Body of pancreas (tissue), 4 donors: ENCODE measurements at regions not wholly inside any gene's neighbourhood (a gene's known extent, or its start where the extent isn't known, plus 50 kb on each side); places are given as distances from the start of the nearest gene placed in this dataset.

Experiments
- ATAC-seq: fragments of 150-250 bp; one replicate; pipeline ENCODE4 v1.9.1; 2016
- DNase-seq, 4 donors: peaks; one replicate each; pipeline ENCODE4 v3.0.0-alpha.2; 2019
- H3K27ac ChIP-seq, 4 donors: fragments of 200-600 bp; sonication (generic); 1 replicate in 3 of 4; 2 replicates in 1 of 4; pipeline versions ENCODE4 v1.5.1 to v1.6.1; 2016 to 2019; ENCODE audit warnings: mild to moderate bottlenecking in 1 of 4, mixed read lengths in 1 of 4, moderate library complexity in 1 of 4
- H3K27me3 ChIP-seq, 2 donors: fragments of 200-600 bp; sonication (generic); one replicate each; pipeline ENCODE4 v1.6.0; 2016; ENCODE audit warnings: mild to moderate bottlenecking in 1 of 2
- H3K36me3 ChIP-seq, 2 donors: fragments of 200-600 bp; sonication (generic); replicated peaks in 1 of 2; 2 replicates each; pipeline ENCODE4 v1.5.1; 2016; ENCODE audit warnings: low read depth in 2 of 2; ENCODE audit not compliant: insufficient read depth in 1 of 2
- H3K4me1 ChIP-seq: fragments of 200-600 bp; sonication (generic); one replicate; pipeline ENCODE4 v1.6.0; 2016
- H3K4me3 ChIP-seq, 2 donors: fragments of 200-600 bp; sonication (generic); 1 replicate in 1 of 2; 2 replicates in 1 of 2; pipeline ENCODE4 v1.5.1; 2016 to 2019
- H3K9me3 ChIP-seq, 3 donors: fragments of 200-600 bp; sonication (generic); 1 replicate in 2 of 3; 2 replicates in 1 of 3; pipeline ENCODE4 v1.5.1; 2016
- POLR2A ChIP-seq, 3 donors: fragments of 450-650 bp; IDR thresholded peaks; one replicate each; pipeline ENCODE4 v1.6.1; 2016; ENCODE audit warnings: antibody characterized with exemption in 3 of 3, mild to moderate bottlenecking in 2 of 3
- WGBS, 2 donors: methylation state at CpG; one replicate each; pipeline ENCODE4 v1.1.5; 2017; 5-methylcytosine and 5-hydroxymethylcytosine counted together
- intact Hi-C: fragments of 100-400 bp; cut with DNase I; formaldehyde crosslinking; loops from one replicate; pipeline ENCODE4 v1.15.1; 2023
- TF ChIP-seq, protein P1 (sequence below), 7 experiments: fragments of 450-650 bp in 4 of 7; fragments of 200-600 bp in 3 of 7; sonication (generic) in 3 of 7; IDR thresholded peaks; one replicate each; pipeline ENCODE4 v1.5.1; 2016 to 2019; ENCODE audit warnings: antibody characterized with exemption in 7 of 7

DNA sequence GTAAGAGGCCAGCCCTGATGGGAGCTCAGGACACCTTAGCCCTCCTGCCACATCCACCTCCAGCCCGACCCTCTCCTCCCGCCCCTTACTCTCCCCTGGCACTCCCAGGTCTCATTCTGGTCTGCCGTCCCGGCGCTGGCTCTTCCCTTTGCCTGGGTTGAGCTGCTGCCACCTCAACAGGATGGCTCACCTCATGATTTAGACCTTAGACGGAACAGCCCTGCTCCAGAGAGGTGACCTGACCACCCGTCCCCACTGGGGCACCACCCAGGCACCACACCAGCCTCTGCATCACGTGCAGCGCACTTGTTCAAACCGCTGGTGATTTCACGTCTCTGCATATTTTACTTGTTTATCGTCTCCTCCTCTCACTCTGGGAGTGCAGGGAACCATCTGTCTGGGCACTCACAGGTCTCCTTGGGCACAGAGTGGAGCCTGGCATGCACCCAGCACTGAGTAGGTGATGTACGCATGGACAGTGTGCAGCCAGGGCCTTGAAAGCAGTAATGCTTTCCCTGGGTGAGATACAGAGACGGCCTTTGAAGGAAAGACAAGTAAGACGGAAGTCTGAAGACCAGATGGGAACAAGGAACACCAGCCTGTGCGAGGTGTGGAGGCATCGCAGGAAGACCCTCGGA is 183.1 kb downstream of the KATNAL1 start:
- TF ChIP-seq, protein P1, sequence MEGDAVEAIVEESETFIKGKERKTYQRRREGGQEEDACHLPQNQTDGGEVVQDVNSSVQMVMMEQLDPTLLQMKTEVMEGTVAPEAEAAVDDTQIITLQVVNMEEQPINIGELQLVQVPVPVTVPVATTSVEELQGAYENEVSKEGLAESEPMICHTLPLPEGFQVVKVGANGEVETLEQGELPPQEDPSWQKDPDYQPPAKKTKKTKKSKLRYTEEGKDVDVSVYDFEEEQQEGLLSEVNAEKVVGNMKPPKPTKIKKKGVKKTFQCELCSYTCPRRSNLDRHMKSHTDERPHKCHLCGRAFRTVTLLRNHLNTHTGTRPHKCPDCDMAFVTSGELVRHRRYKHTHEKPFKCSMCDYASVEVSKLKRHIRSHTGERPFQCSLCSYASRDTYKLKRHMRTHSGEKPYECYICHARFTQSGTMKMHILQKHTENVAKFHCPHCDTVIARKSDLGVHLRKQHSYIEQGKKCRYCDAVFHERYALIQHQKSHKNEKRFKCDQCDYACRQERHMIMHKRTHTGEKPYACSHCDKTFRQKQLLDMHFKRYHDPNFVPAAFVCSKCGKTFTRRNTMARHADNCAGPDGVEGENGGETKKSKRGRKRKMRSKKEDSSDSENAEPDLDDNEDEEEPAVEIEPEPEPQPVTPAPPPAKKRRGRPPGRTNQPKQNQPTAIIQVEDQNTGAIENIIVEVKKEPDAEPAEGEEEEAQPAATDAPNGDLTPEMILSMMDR (IDR thresholded peaks at IDR 0.05): no peak
- no peak for TF ChIP-seq POLR2A (IDR thresholded peaks at IDR 0.05)
- H3K27ac ChIP-seq: no peak overlapping the region
- H3K27me3 ChIP-seq: no peaks in the 10 kb centered on the region
- DNase-seq (no peak), ATAC-seq (peak; percentile 27)
- no peak overlapping the region for H3K4me3 ChIP-seq
- WGBS, 2 donors: 84 to 88% methylated on average over 18 of the region's 18 CpGs
- H3K9me3 ChIP-seq: no peaks in the 10 kb centered on the region
- intact Hi-C loops: no loop called here
- H3K4me1 ChIP-seq: peaks cover 5% of the 10 kb centered on the region
- H3K36me3 ChIP-seq: no peaks in the 10 kb centered on the region

DNA sequence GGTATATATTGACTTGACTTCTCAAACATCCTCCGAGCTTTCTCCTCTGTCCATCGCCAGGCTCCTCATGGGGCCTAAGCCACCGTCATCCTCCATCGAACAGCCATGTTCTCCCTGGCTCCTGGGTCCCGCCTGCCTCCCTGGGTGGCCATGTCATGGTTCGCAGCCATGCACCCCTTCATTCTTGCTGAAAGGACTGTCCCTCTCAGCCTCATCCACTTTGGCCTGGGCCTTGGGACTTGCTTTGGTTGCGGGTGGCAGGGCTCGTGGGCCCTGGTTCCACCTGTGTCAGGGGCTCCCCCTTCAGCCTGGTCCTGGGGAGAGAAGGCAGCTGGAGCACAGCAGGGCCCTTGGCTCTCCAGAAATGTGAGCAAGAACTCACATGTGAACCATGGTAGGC is 183.8 kb downstream of the KATNAL1 start:
- intact Hi-C loops: no loop called here
- Histone ChIP-seq H3K27ac (no peak overlapping the region), H3K36me3 (no peaks in the 10 kb centered on the region), H3K4me1 (peaks cover 6% of the 10 kb centered on the region), H3K27me3 (no peaks in the 10 kb centered on the region), H3K9me3 (no peaks in the 10 kb centered on the region), H3K4me3 (no peak overlapping the region)
- ATAC-seq (no peak), DNase-seq (no peak)
- TF ChIP-seq POLR2A (IDR thresholded peaks at IDR 0.05): no peak
- TF ChIP-seq, protein P1 (IDR thresholded peaks at IDR 0.05): no peak
- 94 to 99% methylated on average over 6 to 8 of the region's 8 CpGs for WGBS, 2 donors

DNA sequence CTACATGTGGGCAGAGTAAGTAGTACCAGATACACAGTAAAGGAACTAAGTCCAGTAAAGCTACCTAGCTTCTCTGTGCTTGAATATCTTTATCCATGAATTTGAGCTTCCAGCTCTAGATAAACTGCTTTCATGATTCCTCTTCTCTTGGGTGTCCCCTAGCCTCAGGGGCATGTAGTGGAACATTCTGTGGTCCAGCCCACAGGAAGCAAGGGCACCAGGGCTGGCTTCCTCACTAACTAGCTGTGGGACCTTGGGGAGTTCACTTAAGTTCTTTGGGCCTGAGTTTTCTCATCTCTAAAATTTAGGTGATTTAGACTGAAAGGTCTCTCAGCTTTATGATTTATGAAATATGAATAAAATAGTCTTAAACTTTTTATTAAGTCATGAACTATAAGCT is 185.7 kb downstream of the KATNAL1 start:
- H3K4me3 ChIP-seq: no peak overlapping the region
- no peaks in the 10 kb centered on the region for H3K27me3 ChIP-seq
- DNase-seq (no peak), ATAC-seq (no peak)
- H3K36me3 ChIP-seq: no peaks in the 10 kb centered on the region
- no peaks in the 10 kb centered on the region for H3K9me3 ChIP-seq
- intact Hi-C loops: no loop called here
- H3K27ac ChIP-seq: no peak overlapping the region
- H3K4me1 ChIP-seq: peaks cover 6% of the 10 kb centered on the region
- TF ChIP-seq POLR2A (IDR thresholded peaks at IDR 0.05): no peak
- TF ChIP-seq, protein P1 (IDR thresholded peaks at IDR 0.05): no peak

DNA sequence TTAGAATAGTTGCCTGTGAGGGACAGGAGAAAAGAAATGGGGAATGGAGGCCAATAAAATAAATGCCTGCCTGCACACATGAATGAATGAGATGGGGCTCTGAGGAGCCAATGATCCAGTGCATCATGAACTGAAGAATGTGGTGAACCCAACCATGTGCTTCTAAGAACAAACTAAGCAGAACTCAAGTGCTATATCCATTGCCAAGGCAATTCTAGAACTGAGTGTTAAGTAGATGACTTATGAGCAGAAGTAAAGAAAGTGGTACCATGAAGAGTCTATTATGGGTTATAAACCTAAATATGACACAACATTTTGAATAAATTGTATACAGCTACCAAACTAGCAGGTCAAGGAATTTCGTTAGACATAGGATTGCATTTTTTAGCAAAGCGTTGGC is 186.1 kb downstream of the KATNAL1 start:
- Histone ChIP-seq H3K9me3 (no peaks in the 10 kb centered on the region), H3K4me3 (no peak overlapping the region), H3K36me3 (no peaks in the 10 kb centered on the region), H3K27me3 (no peaks in the 10 kb centered on the region), H3K4me1 (peaks cover 6% of the 10 kb centered on the region), H3K27ac (no peak overlapping the region)
- intact Hi-C loops: no loop called here
- TF ChIP-seq POLR2A (IDR thresholded peaks at IDR 0.05): no peak
- TF ChIP-seq, protein P1 (IDR thresholded peaks at IDR 0.05): no peak
- 73 to 82% methylated on average over 2 of the region's 2 CpGs for WGBS, 2 donors
- no peak for ATAC-seq
- no peak for DNase-seq

DNA sequence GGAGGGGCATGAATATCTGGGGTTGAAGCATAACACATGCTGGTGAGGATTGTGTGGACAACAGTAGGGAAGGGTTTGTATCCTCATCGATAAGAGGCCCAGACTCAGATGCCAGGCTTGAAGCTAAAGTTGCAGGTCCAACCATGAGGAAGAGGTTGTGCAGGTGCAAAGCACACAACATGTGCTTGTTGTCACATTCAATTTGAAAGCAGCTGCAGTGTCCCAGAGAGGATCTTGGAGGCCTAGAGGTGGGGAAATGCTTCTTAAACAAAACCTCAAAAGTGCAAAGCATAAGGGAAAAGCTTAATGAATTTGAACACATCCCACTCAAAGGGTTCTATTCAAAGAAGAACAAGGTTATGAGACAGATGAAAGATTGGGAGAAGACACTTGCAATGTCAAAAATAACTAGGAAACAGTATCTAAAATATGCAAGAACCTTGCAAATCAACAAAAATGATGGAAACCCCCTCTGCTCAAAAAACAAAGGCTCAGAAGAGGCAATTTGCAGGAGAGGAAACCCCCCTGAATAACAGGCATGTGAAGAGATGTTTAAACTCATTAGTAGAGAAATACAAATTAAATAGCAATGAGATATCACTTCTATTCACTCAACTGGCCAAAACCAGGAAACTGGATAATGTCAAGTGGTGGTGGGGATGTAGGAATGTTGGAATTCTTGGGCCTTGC is 187.1 kb downstream of the KATNAL1 start:
- Histone ChIP-seq H3K27me3 (no peaks in the 10 kb centered on the region), H3K4me1 (peaks cover 13% of the 10 kb centered on the region), H3K36me3 (no peaks in the 10 kb centered on the region), H3K9me3 (no peaks in the 10 kb centered on the region), H3K4me3 (no peak overlapping the region), H3K27ac (no peak overlapping the region)
- WGBS, 2 donors: 60 to 74% methylated on average over 1 of the region's 1 CpG
- TF ChIP-seq, protein P1 (IDR thresholded peaks at IDR 0.05): no peak
- DNase-seq: no peak
- no peak for ATAC-seq
- intact Hi-C loops: no loop called here
